OCI-M1 (cell line): ENCODE measurements at regions not wholly inside any gene's neighbourhood (a gene's known extent, or its start where the extent isn't known, plus 50 kb on each side); places are given as distances from the start of the nearest gene placed in this dataset.

Experiments used
- DNase-seq: peaks from one replicate; lab custom pipeline; 2025; lab: John Stamatoyannopoulos, UW

DNA sequence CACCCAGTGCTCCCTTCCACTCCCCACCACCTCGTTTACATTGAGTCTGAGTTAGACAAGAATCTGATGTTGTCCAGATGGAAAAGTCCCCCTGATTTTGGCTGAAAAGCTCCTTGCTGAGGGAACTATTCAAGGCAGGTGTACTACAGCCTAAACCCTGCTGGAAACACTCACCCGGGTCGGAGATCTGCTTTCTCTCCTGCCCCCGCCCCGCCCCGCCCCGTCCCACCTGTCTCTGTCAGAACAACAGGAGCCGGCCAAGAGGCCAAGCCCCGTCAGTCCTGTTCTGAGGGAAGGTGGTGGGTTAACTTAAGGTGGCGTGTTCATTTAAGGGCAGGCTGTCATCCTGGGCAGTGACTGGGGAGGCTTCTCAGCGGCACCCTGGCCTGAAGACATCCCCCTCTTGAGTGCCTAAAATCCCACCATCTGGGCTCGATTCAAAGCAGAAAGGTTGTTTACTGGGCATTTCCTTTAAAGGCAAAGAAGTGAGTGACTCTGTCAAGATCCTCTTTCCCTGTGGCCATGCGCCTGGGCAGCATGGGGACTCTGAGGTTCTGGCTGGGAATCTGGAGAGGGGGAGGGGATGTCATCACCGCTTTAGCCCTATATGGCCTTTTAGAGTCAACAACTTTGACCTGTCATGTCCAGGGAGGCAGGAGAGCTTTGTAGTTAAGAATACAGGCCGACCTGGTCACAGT is 71.1 kb upstream of the NEURL1B start:
- DNase-seq = no peak

DNA sequence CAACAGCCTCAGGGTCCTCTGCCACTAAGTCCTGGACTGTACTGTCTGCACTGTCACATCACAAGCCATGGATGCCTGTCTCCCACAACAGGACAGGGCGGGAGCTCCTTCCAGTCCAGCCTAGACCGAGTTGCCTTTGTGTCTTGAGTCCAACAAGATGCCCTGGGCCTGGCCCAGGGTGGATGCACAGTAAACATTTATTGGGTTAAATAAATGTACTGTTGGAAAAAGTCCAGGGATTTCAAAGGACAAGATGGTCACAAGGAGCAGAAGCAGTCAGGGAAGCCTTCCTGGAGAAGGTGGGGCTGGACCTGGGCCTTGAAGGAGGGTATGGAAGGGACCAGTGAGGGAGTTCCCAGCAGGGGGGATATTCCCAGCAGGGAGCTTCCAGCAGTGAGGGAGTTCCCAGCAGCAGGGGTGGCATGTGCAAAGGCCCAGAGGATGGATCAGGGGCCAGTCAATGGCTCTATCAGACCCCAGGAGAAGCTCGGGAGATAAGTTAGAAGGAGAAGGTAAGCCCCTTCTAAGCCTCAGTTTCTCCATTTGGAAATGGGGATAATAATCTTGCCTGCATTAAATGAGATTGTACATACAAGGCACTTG is 72.7 kb upstream of the NEURL1B start:
- no peak for DNase-seq

DNA sequence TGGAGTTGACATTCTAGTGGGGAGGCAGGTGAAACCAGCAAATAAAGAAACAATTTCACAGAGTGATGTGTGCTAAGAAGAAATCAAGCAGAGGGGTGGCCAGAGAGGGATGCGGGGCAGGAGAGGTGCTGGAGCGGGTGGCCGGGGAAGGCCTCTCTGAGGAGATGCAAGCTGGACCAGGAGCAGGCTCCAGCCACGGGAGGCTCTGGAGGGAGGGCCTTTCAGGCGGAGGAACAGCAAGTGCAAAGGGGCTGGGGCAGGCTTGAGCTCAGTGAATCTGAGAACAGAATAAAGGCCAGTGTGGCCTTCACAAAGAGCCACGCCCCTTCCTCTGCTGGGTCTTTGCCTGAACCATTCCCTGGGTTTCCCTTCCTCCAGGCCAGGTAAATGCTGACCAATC is 73.2 kb upstream of the NEURL1B start:
- DNase-seq = no peak

DNA sequence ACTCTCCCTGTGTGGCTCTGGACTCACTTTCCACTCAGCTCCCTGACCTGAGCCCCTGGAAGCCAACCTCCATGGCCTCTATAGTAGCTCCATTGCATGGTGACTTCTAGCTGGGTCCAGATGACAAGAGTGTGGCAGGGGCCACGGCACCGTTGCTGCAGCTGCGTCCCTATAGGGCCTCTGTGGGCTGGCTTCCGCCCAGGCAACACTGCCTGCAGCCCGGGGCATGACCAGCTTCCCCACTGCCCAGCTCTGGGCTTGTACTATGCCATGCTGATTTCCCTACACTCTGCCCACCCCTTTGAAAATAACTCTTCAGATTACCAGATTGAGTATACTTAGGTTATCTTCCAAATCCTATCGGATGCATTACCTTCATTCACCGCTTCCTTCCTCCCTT is 73.8 kb upstream of the NEURL1B start:
- no peak for DNase-seq

DNA sequence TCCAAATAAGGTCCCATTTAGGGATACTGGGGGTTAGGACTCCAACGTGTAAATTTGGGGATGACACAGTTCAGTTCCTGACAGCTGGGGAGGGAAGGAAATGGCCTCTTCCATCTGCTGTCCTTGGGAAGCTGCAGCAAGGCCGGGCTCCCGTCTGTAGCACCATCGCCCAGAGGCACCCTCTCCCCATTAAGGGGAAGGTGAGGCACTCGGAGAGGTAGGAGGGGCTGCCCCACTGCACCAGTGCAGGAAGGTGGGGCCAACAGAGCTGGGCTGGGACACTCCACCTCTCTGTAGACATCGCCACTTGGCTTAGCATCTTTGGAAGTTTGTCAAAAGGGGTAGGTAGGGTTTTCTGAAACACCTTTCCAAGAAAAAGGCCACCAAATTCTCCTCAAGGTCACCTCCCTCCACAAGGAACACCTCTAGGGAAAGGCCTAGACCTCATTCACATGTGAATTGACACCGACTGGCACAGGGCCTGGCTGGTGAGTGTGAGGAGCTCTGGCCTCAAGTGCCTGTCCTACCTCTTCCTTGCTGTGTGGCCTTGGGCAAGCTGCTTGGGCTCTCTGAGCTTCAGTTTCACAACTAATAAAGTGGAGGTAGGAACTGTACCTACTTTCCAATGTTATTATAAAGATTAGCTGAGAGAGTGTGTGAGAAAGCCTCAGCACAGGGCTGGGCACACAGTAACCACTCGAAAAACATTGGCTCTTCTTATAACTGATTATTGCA is 75.0 kb upstream of the NEURL1B start:
- no peak for DNase-seq

DNA sequence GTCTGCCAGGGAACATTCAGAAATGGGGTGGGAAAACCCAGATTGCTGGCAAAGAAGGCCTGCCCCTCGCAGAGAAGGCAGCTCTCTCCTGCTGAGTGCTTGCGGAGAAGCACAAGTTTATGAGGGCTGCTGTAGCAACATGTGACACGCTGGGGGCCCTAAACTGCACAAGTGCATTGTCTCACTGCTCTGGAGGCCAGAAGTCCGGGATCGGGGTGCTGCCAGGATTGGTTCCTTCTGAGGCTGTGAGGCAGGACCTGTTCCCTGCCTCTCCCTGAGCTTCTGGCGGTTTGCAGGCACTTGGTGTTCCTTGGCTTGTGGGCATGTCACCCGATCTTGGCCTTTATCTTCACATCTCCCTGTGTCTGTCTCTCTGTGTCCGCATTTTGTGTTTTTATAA is 75.6 kb upstream of the NEURL1B start:
- DNase-seq = no peak

DNA sequence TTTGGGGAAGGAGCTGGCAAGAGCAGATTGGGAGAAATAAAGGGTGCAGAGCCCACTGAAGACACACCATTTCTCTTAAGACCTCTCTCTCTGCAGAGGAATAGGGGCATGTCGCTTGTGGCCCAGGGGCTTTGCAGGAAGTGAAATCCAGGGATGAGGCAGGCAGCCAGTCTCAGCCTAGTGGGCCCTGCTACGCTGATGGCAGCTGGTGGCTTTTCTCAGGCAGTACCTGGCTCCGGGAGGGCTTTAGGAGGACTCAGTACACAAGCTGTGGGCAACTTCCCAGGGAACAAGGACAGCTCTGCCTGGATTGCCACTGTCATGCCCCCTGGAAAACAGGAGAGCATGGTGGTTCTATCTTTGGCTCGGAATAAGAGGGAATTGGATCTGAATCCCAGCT is 76.2 kb upstream of the NEURL1B start:
- DNase-seq = no peak

DNA sequence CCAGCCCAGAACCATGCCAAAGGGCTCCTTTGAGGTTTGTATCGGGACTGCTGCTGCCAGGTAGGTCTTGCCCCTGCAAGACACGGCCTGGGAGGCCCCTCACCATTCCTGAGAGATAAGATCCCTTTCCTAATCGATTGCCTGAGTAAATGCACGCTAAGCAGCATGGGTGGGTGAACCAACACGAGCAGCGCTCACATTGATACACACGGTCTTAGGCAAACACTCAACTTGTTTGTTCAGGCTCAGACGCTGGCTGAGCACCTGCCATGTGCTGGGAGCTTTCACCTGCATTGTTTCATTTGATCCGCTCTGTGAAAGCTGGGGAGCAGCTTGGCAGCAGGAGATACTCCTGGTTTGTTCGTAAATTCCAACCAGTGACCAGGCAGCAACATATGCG is 76.9 kb upstream of the NEURL1B start:
- DNase-seq = no peak

DNA sequence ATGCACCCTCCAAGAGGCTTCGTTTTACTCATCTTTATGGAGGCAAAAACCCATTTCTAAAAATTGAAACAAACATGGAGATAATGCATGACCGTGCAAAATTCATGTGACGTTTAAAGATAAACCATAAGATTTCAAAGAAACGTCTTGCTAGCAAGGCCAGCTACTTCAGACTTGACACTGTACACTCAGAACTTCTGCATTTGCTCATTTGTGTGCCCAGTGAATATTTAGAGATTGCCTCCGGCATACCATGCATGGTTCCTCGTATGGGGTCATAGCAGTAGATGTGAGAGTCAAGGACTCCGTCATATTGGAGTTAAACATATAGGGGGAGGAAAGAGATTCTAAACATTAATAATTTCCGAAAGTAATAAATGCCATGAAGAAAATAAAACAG is 78.6 kb upstream of the NEURL1B start:
- DNase-seq = peak; percentile 17

DNA sequence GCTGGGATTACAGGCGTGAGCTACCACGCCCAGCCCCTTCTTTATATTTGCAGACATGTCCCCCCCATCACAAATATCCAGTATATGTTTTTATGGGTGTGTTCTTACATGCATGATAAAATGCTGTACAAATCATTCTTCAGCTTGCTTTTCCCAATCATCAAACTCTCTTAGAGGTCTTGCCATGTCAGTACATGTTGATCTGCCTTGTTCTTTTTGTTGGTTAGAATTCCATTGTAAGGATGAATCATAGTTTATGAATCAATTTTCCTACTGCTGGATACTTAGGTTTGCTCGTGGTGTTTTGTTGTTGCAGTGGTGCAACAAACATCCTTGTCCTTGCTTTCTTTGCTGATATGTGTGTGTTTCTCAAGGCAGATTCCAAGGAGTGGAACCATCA is 79.9 kb upstream of the NEURL1B start:
- DNase-seq = no peak

DNA sequence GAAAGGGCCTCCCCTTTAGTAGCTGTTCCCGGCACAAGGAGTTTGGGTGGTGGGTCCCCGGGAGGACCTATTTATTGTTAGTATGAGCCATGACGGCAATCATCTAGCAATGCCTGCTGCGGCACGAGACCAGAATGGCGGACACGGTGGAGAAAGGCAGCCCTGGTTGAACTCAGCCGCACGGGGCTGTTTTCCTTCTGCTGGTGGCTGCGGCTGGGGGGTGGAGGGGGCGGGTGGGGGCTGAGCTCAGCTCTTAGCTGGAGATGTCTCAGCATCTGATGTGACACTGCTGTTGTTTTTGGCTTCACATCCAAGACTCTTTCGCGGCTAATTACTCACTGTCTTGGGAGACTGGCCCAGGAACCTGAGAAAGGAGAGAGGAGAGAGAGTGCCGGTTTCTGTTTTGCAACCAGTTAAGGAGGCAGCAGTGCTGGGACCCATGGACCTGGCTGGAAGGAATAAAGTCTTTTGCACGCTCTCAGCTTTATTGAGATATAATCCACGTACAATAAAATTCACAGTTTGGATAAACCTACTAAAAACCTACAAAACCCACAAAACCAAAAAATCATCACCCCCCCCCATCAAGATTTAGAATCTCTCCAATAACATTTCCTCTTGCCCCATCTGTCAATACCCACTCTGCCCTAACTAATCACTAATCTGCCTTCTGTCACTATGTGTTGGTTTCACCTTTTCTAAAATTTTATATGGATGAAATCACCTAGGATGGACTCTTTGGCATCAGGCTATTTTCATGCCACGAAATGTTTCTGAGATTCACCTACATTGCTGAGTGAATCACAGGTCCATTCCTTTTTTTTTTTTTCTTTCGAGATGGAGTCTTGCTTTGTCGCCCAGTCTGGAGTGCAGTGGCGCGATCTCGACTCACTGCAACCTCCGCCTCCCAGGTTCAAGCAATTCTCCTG is 81.8 kb upstream of the NEURL1B start:
- DNase-seq = no peak

DNA sequence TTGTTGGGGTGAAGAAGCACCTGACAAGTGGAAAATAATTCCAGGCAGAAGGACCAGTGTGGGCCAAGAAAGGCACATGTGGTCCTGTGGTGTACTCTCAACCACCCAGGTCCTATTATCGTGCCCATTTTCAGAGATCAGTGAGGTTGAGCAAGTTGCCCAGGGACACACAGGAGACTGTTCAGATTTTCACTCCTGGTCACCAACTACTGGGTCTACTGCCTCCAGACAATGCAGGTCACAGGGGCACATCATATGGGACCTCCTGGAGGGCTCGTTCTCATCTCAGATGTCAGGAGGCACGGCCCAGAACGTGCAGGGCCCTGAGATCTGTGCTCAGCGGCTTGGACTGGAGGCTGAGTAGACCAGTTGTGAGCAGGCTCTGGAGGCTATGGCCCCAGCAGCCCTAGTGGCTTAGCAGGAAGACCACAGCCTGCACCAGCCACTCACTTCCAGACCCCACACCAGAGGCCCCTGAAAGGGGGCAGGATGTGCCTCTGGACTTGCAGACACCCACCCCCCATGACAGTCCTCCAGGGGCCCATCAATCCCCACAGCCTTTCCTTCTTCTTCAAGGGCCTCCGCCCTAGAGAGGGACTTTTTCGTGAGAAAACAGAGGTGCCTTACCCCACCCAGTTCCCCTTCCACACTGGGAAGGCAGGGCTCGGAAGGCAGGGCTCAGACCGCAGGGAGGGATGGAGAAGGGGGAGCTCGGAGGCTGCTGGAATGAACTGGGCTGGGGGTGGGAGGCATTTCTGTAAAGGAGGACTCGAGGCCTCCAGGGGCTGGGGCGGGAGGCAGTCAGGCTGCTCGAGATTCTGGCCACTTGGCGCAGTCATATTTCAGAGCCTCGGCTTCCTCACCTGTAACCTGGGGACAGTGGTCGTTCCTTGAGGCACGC is 82.7 kb upstream of the NEURL1B start:
- DNase-seq = no peak

DNA sequence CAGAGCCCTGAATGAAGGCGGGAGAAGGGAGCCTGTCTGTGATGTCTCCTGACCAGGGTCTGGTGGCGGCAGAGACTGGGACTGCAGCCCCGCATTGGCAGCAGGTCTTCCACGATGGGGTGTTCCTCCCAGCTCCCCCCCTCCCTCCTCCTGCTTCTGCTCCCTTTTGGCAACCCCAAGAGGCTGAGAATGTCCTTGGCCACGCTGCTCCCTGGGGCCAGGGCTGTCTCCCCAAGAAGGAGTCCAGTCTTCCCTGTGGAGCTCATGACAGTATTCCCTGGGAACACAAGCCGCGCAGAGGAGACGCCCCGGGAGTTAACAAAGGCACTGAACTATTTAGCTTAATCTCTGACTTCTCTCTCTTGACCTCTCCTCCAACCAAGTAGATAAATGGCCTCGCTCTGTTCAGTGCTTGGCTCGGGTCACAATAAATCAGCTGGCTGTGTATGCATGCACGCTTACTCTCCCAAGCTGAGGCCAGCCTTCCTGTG is 84.0 kb upstream of the NEURL1B start:
- no peak for DNase-seq

DNA sequence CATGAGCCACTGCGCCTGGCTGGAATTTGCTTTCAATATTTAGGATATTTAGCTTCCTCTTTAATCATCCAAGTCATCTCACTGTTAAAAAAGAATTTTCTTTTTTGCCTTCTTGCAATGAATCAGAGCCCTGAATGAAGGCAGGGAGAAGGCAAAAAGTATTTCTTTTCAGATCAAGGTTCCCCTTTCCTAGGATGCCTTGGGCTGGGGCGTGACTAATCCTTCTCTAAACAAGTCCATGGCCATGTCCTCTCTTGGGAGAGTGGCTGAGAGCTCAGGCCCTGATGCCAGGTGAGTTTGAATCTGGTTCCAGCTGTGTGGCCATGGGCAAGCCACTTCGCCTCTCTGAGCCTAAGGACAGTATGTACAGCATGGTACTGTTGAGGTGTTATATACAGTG is 84.8 kb upstream of the NEURL1B start:
- DNase-seq = no peak

DNA sequence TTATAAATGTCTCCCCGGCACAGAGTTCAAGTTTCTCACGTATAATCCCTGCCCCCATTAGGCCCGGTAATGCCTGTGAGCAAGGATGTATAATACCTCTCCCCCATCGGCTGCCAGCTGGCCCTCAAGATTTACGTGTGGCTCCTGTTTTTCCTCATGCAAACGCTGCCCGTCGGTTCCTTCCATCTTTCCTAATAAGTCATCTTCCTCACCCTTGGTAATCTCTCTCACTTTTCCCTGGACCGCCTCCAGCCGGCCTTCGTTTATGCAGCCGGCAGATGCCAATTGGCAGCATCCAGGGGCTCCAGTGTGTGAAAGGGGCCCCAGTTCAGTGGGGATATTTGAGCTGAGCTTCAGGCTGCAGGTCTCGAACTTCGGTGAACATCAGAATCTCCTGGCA is 86.5 kb upstream of the NEURL1B start:
- DNase-seq = no peak

DNA sequence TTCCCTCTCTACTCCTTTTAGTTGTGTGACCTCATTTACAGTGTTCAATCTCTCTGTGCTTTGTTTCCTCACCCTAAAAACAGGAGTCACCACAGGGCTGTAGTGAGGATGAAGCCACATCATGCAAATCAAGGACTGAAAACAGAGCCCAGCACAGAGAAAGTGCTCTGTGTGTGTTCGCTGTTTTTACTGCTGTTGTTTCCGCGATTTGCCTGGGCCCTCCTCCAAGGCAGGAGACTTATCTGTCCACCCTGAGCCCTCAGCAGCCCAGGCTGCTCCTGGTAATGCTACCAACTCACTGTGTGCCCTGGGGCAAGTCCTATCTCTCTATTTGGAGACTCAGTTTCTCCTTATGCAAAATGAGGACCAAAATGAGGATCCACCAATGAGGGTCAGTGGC is 87.2 kb upstream of the NEURL1B start:
- no peak for DNase-seq

DNA sequence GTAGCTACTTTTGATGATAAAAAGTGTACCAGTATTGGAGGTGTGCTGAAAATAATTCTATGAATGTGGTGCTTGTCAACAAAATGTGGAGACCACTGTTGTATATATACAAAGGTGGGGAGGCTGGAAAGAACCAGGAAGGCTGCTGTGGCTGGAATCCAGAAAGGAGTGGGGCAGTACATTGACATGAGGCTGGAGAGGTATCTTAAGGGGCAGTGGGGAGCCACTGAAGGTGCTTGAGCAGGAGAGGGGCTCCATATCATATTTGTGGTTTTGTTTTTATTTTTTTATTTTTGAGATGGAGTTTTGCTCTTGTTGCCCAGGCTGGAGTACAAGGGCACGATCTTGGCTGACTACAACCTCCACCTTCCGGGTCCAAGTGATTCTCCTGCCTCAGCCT is 87.9 kb upstream of the NEURL1B start:
- DNase-seq = no peak

DNA sequence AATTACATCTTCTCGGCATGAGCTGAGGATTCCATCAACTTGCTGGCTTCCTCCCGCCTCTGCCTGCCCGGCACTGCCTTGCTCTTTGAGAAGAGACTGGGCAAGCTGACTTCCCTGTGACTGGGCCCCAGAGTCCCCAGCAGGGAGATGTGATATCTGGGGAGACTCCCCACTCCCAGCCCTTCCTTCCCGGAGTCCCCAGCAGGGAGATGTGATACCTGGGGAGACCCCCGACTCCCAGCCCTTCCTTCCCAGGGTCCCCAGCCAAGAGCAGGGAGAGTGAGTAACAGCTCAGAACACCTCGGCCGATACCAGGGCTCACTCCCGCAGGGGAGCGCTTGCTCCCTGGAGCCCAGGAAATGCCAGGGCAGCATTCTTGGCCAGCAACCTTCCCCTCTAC is 90.1 kb upstream of the NEURL1B start:
- no peak for DNase-seq

DNA sequence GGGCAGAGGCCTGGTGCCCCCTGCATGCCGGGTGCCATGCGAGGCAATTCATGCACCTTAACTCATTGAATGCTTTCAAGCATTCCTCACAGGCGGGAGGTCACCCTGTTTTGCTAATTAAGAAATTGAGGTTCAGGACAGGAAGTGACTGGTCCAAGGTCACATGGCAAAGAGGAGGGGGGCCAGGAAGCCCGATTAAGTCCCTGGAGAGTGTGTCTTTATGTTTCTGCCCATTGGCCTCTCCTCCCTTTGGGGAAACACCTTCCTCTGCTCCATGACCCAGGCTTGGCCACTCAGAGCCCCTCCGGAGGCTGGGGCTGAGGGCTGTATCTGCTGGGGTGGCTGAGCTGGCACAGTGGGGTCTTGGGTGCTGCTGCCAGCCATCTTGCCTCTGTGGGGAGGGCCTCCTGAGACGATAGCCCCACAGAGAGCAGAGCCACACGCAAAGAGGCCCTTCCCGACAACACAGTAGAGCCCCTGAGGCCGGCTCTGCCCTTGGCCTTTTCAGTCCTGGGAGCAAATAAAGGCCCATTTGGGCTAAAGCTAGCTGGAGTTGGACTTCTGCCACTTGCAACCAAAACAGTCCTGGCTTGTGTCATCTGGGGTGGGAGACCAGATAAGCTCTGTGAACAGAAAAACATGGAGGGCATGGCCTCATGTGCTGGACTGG is 90.8 kb upstream of the NEURL1B start:
- no peak for DNase-seq

DNA sequence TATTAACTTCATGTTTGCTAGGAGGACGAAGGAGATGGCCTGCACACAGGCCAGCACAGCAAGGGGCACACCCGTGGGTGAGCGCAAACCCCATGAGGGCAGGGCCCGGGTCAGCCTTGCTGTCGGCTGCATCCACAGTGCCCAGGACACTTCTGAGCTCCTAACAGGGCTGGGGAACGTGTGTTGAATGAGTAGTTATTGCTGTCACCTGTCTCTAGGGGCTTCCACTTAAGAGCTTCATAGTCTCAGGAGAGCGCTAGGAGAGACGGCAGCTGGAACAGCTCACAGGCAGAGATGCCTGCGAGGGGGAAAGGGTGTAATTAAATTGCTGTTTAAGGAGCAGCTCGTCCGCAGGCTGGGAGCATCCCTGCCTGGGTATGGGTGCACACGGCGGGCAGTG is 91.4 kb upstream of the NEURL1B start:
- no peak for DNase-seq
